ENCODE measurements at regions not wholly inside any gene's neighbourhood (a gene's known extent, or its start where the extent isn't known, plus 50 kb on each side); places are given as distances from the start of the nearest gene placed in this dataset.

- Histone ChIP-seq H3K4me1 (ENCODE audit: insufficient read depth, low read length) (no peaks in the 10 kb centered on the region), H3K27ac (ENCODE audit: low read depth, low read length) (no peak overlapping the region), H3K36me3 (ENCODE audit: insufficient read depth, low read length) (no peaks in the 10 kb centered on the region), H3K9ac (ENCODE audit: low read length) (no peak overlapping the region), H3K9me3 (ENCODE audit: low read length) (no peaks in the 10 kb centered on the region), H3K4me3 (ENCODE audit: low read depth in 1 of 2, low read length in 2 of 2) (no peak overlapping the region), H3K27me3 (ENCODE audit: control insufficient read depth in 1 of 2, insufficient read depth in 2 of 2, low read length in 2 of 2) (peaks cover 4% of the 10 kb centered on the region in 2 donors)
Measured at GRCh38 chr12:64968989-64969819, 144.8 kb downstream of the TBC1D30 start.

- H3K4me3 ChIP-seq (ENCODE audit: low read depth in 1 of 2, low read length in 2 of 2) = no peak overlapping the region
- no peaks in the 10 kb centered on the region for H3K9me3 ChIP-seq (ENCODE audit: low read length)
- H3K27ac ChIP-seq (ENCODE audit: low read depth, low read length) = no peak overlapping the region
Measured at GRCh38 chr12:64976131-64976530, 145.0 kb downstream of the WIF1 start.

GRCh38 chr12:64983771-64984278, 137.3 kb downstream of the WIF1 start:
- Histone ChIP-seq H3K27me3 (ENCODE audit: control insufficient read depth in 1 of 2, insufficient read depth in 2 of 2, low read length in 2 of 2) (no peaks in the 10 kb centered on the region), H3K4me1 (ENCODE audit: insufficient read depth, low read length) (no peaks in the 10 kb centered on the region), H3K27ac (ENCODE audit: low read depth, low read length) (no peak overlapping the region), H3K9ac (ENCODE audit: low read length) (no peak overlapping the region), H3K9me3 (ENCODE audit: low read length) (no peaks in the 10 kb centered on the region), H3K36me3 (ENCODE audit: insufficient read depth, low read length) (no peaks in the 10 kb centered on the region), H3K4me3 (ENCODE audit: low read depth in 1 of 2, low read length in 2 of 2) (no peak overlapping the region)

More at GRCh38 chr12:64976131-64976530, 145.0 kb downstream of the WIF1 start:
- H3K4me1 ChIP-seq (ENCODE audit: insufficient read depth, low read length) = no peaks in the 10 kb centered on the region
- H3K27me3 ChIP-seq (ENCODE audit: control insufficient read depth in 1 of 2, insufficient read depth in 2 of 2, low read length in 2 of 2) = no peaks in the 10 kb centered on the region
- H3K9ac ChIP-seq (ENCODE audit: low read length) = no peak overlapping the region
- no peaks in the 10 kb centered on the region for H3K36me3 ChIP-seq (ENCODE audit: insufficient read depth, low read length)

- H3K9ac ChIP-seq (ENCODE audit: low read length) = no peak overlapping the region
- H3K27ac ChIP-seq (ENCODE audit: low read depth, low read length) = no peak overlapping the region
- H3K9me3 ChIP-seq (ENCODE audit: low read length) = no peaks in the 10 kb centered on the region
- no peak overlapping the region for H3K4me3 ChIP-seq (ENCODE audit: low read depth in 1 of 2, low read length in 2 of 2)
- no peaks in the 10 kb centered on the region for H3K36me3 ChIP-seq (ENCODE audit: insufficient read depth, low read length)
- no peaks in the 10 kb centered on the region for H3K4me1 ChIP-seq (ENCODE audit: insufficient read depth, low read length)
- no peaks in the 10 kb centered on the region for H3K27me3 ChIP-seq (ENCODE audit: control insufficient read depth in 1 of 2, insufficient read depth in 2 of 2, low read length in 2 of 2)
Measured at GRCh38 chr12:64991121-64991611, 129.9 kb downstream of the WIF1 start.

- no peaks in the 10 kb centered on the region for H3K9me3 ChIP-seq (ENCODE audit: low read length)
- H3K4me3 ChIP-seq (ENCODE audit: low read depth in 1 of 2, low read length in 2 of 2) = no peak overlapping the region
- H3K4me1 ChIP-seq (ENCODE audit: insufficient read depth, low read length) = no peaks in the 10 kb centered on the region
Measured at GRCh38 chr12:64992116-64992515, 129.0 kb downstream of the WIF1 start.

GRCh38 chr12:64992641-64993040, 128.5 kb downstream of the WIF1 start:
- no peaks in the 10 kb centered on the region for H3K36me3 ChIP-seq (ENCODE audit: insufficient read depth, low read length)
- no peak overlapping the region for H3K4me3 ChIP-seq (ENCODE audit: low read depth in 1 of 2, low read length in 2 of 2)
- H3K27ac ChIP-seq (ENCODE audit: low read depth, low read length) = no peak overlapping the region
- H3K9ac ChIP-seq (ENCODE audit: low read length) = no peak overlapping the region
- no peaks in the 10 kb centered on the region for H3K4me1 ChIP-seq (ENCODE audit: insufficient read depth, low read length)
- H3K27me3 ChIP-seq (ENCODE audit: control insufficient read depth in 1 of 2, insufficient read depth in 2 of 2, low read length in 2 of 2) = no peaks in the 10 kb centered on the region
- no peaks in the 10 kb centered on the region for H3K9me3 ChIP-seq (ENCODE audit: low read length)

More at GRCh38 chr12:64992116-64992515, 129.0 kb downstream of the WIF1 start:
- H3K27ac ChIP-seq (ENCODE audit: low read depth, low read length) = no peak overlapping the region
- H3K36me3 ChIP-seq (ENCODE audit: insufficient read depth, low read length) = no peaks in the 10 kb centered on the region
- no peaks in the 10 kb centered on the region for H3K27me3 ChIP-seq (ENCODE audit: control insufficient read depth in 1 of 2, insufficient read depth in 2 of 2, low read length in 2 of 2)
- H3K9ac ChIP-seq (ENCODE audit: low read length) = no peak overlapping the region

- no peak overlapping the region for H3K27ac ChIP-seq (ENCODE audit: low read depth, low read length)
- H3K36me3 ChIP-seq (ENCODE audit: insufficient read depth, low read length) = no peaks in the 10 kb centered on the region
- no peaks in the 10 kb centered on the region for H3K9me3 ChIP-seq (ENCODE audit: low read length)
- H3K27me3 ChIP-seq (ENCODE audit: control insufficient read depth in 1 of 2, insufficient read depth in 2 of 2, low read length in 2 of 2) = no peaks in the 10 kb centered on the region
- H3K4me3 ChIP-seq (ENCODE audit: low read depth in 1 of 2, low read length in 2 of 2) = no peak overlapping the region
- H3K4me1 ChIP-seq (ENCODE audit: insufficient read depth, low read length) = no peaks in the 10 kb centered on the region
- no peak overlapping the region for H3K9ac ChIP-seq (ENCODE audit: low read length)
Measured at GRCh38 chr12:64993461-64993860, 127.6 kb downstream of the WIF1 start.

- H3K9ac ChIP-seq (ENCODE audit: low read length) = no peak overlapping the region
- no peaks in the 10 kb centered on the region for H3K27me3 ChIP-seq (ENCODE audit: control insufficient read depth in 1 of 2, insufficient read depth in 2 of 2, low read length in 2 of 2)
- H3K27ac ChIP-seq (ENCODE audit: low read depth, low read length) = no peak overlapping the region
- H3K36me3 ChIP-seq (ENCODE audit: insufficient read depth, low read length) = no peaks in the 10 kb centered on the region
- no peaks in the 10 kb centered on the region for H3K9me3 ChIP-seq (ENCODE audit: low read length)
- H3K4me1 ChIP-seq (ENCODE audit: insufficient read depth, low read length) = no peaks in the 10 kb centered on the region
- H3K4me3 ChIP-seq (ENCODE audit: low read depth in 1 of 2, low read length in 2 of 2) = no peak overlapping the region
Measured at GRCh38 chr12:64995816-64996215, 125.3 kb downstream of the WIF1 start.

- Histone ChIP-seq H3K4me1 (ENCODE audit: insufficient read depth, low read length) (no peaks in the 10 kb centered on the region), H3K9ac (ENCODE audit: low read length) (no peak overlapping the region), H3K9me3 (ENCODE audit: low read length) (no peaks in the 10 kb centered on the region), H3K27ac (ENCODE audit: low read depth, low read length) (no peak overlapping the region), H3K27me3 (ENCODE audit: control insufficient read depth in 1 of 2, insufficient read depth in 2 of 2, low read length in 2 of 2) (no peaks in the 10 kb centered on the region), H3K4me3 (ENCODE audit: low read depth in 1 of 2, low read length in 2 of 2) (no peak overlapping the region), H3K36me3 (ENCODE audit: insufficient read depth, low read length) (no peaks in the 10 kb centered on the region)
Measured at GRCh38 chr12:64997858-64998257, 123.2 kb downstream of the WIF1 start.

- no peaks in the 10 kb centered on the region for H3K4me1 ChIP-seq (ENCODE audit: insufficient read depth, low read length)
- no peak overlapping the region for H3K9ac ChIP-seq (ENCODE audit: low read length)
- H3K4me3 ChIP-seq (ENCODE audit: low read depth in 1 of 2, low read length in 2 of 2) = no peak overlapping the region
- no peaks in the 10 kb centered on the region for H3K27me3 ChIP-seq (ENCODE audit: control insufficient read depth in 1 of 2, insufficient read depth in 2 of 2, low read length in 2 of 2)
- no peaks in the 10 kb centered on the region for H3K36me3 ChIP-seq (ENCODE audit: insufficient read depth, low read length)
- no peak overlapping the region for H3K27ac ChIP-seq (ENCODE audit: low read depth, low read length)
- no peaks in the 10 kb centered on the region for H3K9me3 ChIP-seq (ENCODE audit: low read length)
Measured at GRCh38 chr12:64998371-64999147, 122.5 kb downstream of the WIF1 start.

- no peak overlapping the region for H3K4me3 ChIP-seq (ENCODE audit: low read depth in 1 of 2, low read length in 2 of 2)
- H3K9ac ChIP-seq (ENCODE audit: low read length) = no peak overlapping the region
- no peak overlapping the region for H3K27ac ChIP-seq (ENCODE audit: low read depth, low read length)
Measured at GRCh38 chr12:64999148-64999425, 122.0 kb downstream of the WIF1 start.

More at GRCh38 chr12:64999148-64999425, 122.0 kb downstream of the WIF1 start:
- Histone ChIP-seq H3K9me3 (ENCODE audit: low read length) (no peaks in the 10 kb centered on the region), H3K4me1 (ENCODE audit: insufficient read depth, low read length) (no peaks in the 10 kb centered on the region), H3K27me3 (ENCODE audit: control insufficient read depth in 1 of 2, insufficient read depth in 2 of 2, low read length in 2 of 2) (no peaks in the 10 kb centered on the region), H3K36me3 (ENCODE audit: insufficient read depth, low read length) (no peaks in the 10 kb centered on the region)
